ENCODE measurements at regions not wholly inside any gene's neighbourhood (a gene's known extent, or its start where the extent isn't known, plus 50 kb on each side); places are given as distances from the start of the nearest gene placed in this dataset.

GRCh38 chr10:62650411-62650810 is 154.1 kb upstream of the ADO start (continued):
- no peak for TF ChIP-seq BCL11B (tag by site-specific recombination; IDR thresholded peaks at IDR 0.05; ENCODE audit: low read depth)

GRCh38 chr10:62651341-62651740 is 153.2 kb upstream of the ADO start:
- ChIA-PET CTCF (no interaction called here), POLR2A (no interaction called here)
- TF ChIP-seq ZNF416 (tag by site-specific recombination; IDR thresholded peaks at IDR 0.05) (no peak), ZBTB7A (tag by site-specific recombination; IDR thresholded peaks at IDR 0.05; ENCODE audit: low read depth) (no peak), ZNF175 (tag by site-specific recombination; IDR thresholded peaks at IDR 0.05) (no peak), ZNF2 (tag by site-specific recombination; IDR thresholded peaks at IDR 0.05) (no peak), ZNF155 (tag by site-specific recombination; IDR thresholded peaks at IDR 0.05) (no peak), ZNF121 (tag by site-specific recombination; IDR thresholded peaks at IDR 0.05) (no peak), OVOL3 (tag by site-specific recombination; IDR thresholded peaks at IDR 0.05) (no peak), ZNF132 (tag by site-specific recombination; IDR thresholded peaks at IDR 0.05; ENCODE audit: borderline replicate concordance) (no peak), FEZF1 (tag by site-specific recombination; IDR thresholded peaks at IDR 0.05) (no peak), ZNF266 (tag by site-specific recombination; IDR thresholded peaks at IDR 0.05; ENCODE audit: low read depth) (no peak), ZNF248 (tag by site-specific recombination; IDR thresholded peaks at IDR 0.05) (no peak), IKZF3 (tag by site-specific recombination; IDR thresholded peaks at IDR 0.05) (no peak), ZNF140 (tag by site-specific recombination; IDR thresholded peaks at IDR 0.05) (no peak), ZNF169 (tag by site-specific recombination; IDR thresholded peaks at IDR 0.05) (no peak)
- TF ChIP-seq, protein P1, sequence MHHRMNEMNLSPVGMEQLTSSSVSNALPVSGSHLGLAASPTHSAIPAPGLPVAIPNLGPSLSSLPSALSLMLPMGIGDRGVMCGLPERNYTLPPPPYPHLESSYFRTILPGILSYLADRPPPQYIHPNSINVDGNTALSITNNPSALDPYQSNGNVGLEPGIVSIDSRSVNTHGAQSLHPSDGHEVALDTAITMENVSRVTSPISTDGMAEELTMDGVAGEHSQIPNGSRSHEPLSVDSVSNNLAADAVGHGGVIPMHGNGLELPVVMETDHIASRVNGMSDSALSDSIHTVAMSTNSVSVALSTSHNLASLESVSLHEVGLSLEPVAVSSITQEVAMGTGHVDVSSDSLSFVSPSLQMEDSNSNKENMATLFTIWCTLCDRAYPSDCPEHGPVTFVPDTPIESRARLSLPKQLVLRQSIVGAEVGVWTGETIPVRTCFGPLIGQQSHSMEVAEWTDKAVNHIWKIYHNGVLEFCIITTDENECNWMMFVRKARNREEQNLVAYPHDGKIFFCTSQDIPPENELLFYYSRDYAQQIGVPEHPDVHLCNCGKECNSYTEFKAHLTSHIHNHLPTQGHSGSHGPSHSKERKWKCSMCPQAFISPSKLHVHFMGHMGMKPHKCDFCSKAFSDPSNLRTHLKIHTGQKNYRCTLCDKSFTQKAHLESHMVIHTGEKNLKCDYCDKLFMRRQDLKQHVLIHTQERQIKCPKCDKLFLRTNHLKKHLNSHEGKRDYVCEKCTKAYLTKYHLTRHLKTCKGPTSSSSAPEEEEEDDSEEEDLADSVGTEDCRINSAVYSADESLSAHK (tag by site-specific recombination; IDR thresholded peaks at IDR 0.05), result no peak
- TF ChIP-seq, protein P2, sequence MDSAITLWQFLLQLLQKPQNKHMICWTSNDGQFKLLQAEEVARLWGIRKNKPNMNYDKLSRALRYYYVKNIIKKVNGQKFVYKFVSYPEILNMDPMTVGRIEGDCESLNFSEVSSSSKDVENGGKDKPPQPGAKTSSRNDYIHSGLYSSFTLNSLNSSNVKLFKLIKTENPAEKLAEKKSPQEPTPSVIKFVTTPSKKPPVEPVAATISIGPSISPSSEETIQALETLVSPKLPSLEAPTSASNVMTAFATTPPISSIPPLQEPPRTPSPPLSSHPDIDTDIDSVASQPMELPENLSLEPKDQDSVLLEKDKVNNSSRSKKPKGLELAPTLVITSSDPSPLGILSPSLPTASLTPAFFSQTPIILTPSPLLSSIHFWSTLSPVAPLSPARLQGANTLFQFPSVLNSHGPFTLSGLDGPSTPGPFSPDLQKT (IDR thresholded peaks at IDR 0.05; ENCODE audit: borderline replicate concordance, low read depth, low read length), result no peak
- TF ChIP-seq, protein P3, sequence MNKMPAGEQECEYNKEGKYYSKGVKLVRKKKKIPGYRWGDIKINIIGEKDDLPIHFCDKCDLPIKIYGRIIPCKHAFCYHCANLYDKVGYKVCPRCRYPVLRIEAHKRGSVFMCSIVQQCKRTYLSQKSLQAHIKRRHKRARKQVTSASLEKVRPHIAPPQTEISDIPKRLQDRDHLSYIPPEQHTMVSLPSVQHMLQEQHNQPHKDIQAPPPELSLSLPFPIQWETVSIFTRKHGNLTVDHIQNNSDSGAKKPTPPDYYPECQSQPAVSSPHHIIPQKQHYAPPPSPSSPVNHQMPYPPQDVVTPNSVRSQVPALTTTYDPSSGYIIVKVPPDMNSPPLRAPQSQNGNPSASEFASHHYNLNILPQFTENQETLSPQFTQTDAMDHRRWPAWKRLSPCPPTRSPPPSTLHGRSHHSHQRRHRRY (tag by site-specific recombination; IDR thresholded peaks at IDR 0.05), result no peak

GRCh38 chr10:62652114-62652513 is 152.4 kb upstream of the ADO start:
- Histone ChIP-seq H3K4me1 (ENCODE audit: control insufficient read depth, insufficient read depth, low read length) (no peaks in the 10 kb centered on the region), H3K4me3 (ENCODE audit: low read depth, low read length) (no peak overlapping the region), H3K27ac (ENCODE audit: extremely low read depth, low read depth, low read length) (no peak overlapping the region), H3K9me3 (ENCODE audit: control insufficient read depth, insufficient read depth, low read depth, low read length) (no peaks in the 10 kb centered on the region), H3K36me3 (ENCODE audit: control insufficient read depth in 2 of 2, insufficient read depth in 1 of 2, low read length in 2 of 2) (no peaks in the 10 kb centered on the region)
- TF ChIP-seq ZNF530 (tag by site-specific recombination; IDR thresholded peaks at IDR 0.05; ENCODE audit: low read depth), result no peak
- no peak for TF ChIP-seq KLF10 (tag by site-specific recombination; IDR thresholded peaks at IDR 0.05)
- no peak for TF ChIP-seq ZNF274 (IDR thresholded peaks at IDR 0.05; ENCODE audit: low read length)
- TF ChIP-seq ZNF274 (tag by site-specific recombination; IDR thresholded peaks at IDR 0.05; ENCODE audit: borderline replicate concordance), result no peak
- no peak for TF ChIP-seq ZNF311 (tag by site-specific recombination; IDR thresholded peaks at IDR 0.05; ENCODE audit: borderline replicate concordance)
- no peak for TF ChIP-seq ZNF837 (tag by site-specific recombination; IDR thresholded peaks at IDR 0.05)
- TF ChIP-seq, protein P4, sequence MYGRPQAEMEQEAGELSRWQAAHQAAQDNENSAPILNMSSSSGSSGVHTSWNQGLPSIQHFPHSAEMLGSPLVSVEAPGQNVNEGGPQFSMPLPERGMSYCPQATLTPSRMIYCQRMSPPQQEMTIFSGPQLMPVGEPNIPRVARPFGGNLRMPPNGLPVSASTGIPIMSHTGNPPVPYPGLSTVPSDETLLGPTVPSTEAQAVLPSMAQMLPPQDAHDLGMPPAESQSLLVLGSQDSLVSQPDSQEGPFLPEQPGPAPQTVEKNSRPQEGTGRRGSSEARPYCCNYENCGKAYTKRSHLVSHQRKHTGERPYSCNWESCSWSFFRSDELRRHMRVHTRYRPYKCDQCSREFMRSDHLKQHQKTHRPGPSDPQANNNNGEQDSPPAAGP (tag by site-specific recombination; IDR thresholded peaks at IDR 0.05), result no peak
- no peak for TF ChIP-seq ZXDB (tag by site-specific recombination; IDR thresholded peaks at IDR 0.05)
- TF ChIP-seq ZNF473 (tag by site-specific recombination; IDR thresholded peaks at IDR 0.05), result no peak
- no peak for TF ChIP-seq BCL11B (tag by site-specific recombination; IDR thresholded peaks at IDR 0.05; ENCODE audit: low read depth)
- TF ChIP-seq HOXD13 (CRISPR knock-in tag; IDR thresholded peaks at IDR 0.05; ENCODE audit: borderline replicate concordance), result no peak
- TF ChIP-seq ZNF16 (tag by site-specific recombination; IDR thresholded peaks at IDR 0.05; ENCODE audit: low read depth), result no peak
- POLR2A ChIA-PET, result no interaction called here
- CTCF ChIA-PET, result no interaction called here

More at GRCh38 chr10:62651341-62651740, 153.2 kb upstream of the ADO start:
- no peaks in the 10 kb centered on the region for H3K4me1 ChIP-seq (ENCODE audit: control insufficient read depth, insufficient read depth, low read length)
- no peak overlapping the region for H3K27ac ChIP-seq (ENCODE audit: extremely low read depth, low read depth, low read length)
- no peaks in the 10 kb centered on the region for H3K9me3 ChIP-seq (ENCODE audit: control insufficient read depth, insufficient read depth, low read depth, low read length)
- no peak overlapping the region for H3K4me3 ChIP-seq (ENCODE audit: low read depth, low read length)
- H3K36me3 ChIP-seq (ENCODE audit: control insufficient read depth in 2 of 2, insufficient read depth in 1 of 2, low read length in 2 of 2), result no peaks in the 10 kb centered on the region
